ENCODE measurements at regions not wholly inside any gene's neighbourhood (a gene's known extent, or its start where the extent isn't known, plus 50 kb on each side); places are given as distances from the start of the nearest gene placed in this dataset.

DNA sequence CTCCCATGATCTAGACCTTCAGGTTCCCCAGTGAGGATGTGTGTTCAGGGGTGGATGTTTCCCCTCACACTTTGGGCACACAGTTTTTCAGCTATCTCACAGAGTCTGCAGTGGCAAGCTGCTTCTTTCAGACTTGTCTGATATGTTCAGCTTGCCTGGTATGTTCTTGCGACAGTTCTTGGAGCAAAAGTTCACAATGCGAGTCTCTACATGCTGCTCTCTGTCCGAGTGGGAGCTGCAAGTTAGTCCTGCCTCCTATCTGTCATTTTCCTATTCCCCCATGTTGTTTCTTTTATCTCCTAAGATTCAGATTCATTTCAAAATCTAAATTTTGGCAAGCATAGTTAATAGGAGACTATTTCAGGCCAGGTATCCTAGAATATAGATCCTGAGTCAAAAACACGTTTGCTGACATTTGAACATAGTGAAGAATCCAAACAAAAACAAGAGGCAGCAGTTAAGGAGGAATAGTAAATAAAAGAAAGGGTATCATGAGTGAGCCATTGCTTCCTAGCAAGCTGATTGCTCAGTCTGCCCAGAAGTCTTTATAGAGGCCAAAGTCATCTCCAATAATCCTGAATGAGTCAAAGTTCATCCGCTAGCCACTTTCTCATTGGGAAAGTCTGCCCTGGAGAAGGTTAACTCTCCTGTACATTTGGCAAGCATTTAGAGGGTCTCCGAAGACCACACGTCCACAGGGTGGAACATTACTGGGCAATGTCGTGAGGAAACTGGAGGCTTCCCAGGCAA, 140.2 kb upstream of the MOCS1 start:
- TF ChIP-seq, protein P1, sequence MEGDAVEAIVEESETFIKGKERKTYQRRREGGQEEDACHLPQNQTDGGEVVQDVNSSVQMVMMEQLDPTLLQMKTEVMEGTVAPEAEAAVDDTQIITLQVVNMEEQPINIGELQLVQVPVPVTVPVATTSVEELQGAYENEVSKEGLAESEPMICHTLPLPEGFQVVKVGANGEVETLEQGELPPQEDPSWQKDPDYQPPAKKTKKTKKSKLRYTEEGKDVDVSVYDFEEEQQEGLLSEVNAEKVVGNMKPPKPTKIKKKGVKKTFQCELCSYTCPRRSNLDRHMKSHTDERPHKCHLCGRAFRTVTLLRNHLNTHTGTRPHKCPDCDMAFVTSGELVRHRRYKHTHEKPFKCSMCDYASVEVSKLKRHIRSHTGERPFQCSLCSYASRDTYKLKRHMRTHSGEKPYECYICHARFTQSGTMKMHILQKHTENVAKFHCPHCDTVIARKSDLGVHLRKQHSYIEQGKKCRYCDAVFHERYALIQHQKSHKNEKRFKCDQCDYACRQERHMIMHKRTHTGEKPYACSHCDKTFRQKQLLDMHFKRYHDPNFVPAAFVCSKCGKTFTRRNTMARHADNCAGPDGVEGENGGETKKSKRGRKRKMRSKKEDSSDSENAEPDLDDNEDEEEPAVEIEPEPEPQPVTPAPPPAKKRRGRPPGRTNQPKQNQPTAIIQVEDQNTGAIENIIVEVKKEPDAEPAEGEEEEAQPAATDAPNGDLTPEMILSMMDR (IDR thresholded peaks at IDR 0.05), result no peak
- no peaks in the 10 kb centered on the region for H3K9me3 ChIP-seq
- no peaks in the 10 kb centered on the region for H3K4me1 ChIP-seq
- no peaks in the 10 kb centered on the region for H3K27me3 ChIP-seq
- H3K4me3 ChIP-seq, result no peak overlapping the region
- no peak for DNase-seq
- intact Hi-C loops (cut with DNase I), result no loop called here
- no peak overlapping the region for H3K9ac ChIP-seq (ENCODE audit: low read depth in 2 of 2, low read length in 2 of 2)
- no peaks in the 10 kb centered on the region for H3K36me3 ChIP-seq
- no peak overlapping the region for H3K27ac ChIP-seq

- TF ChIP-seq, protein P1 (IDR thresholded peaks at IDR 0.05), result no peak
- intact Hi-C loops (cut with DNase I), result no loop called here
- H3K27ac ChIP-seq, result no peak overlapping the region
- H3K9me3 ChIP-seq, result no peaks in the 10 kb centered on the region
- no peaks in the 10 kb centered on the region for H3K27me3 ChIP-seq
- no peak overlapping the region for H3K9ac ChIP-seq (ENCODE audit: low read depth in 2 of 2, low read length in 2 of 2)
- H3K36me3 ChIP-seq, result no peaks in the 10 kb centered on the region
- no peak overlapping the region for H3K4me3 ChIP-seq
- no peaks in the 10 kb centered on the region for H3K4me1 ChIP-seq
- DNase-seq, result no peak
Measured at GRCh38 chr6:40066372-40066771, 132.1 kb upstream of the MOCS1 start.

GRCh38 chr6:40056865-40057264, 122.6 kb upstream of the MOCS1 start:
- Histone ChIP-seq H3K36me3 (no peaks in the 10 kb centered on the region), H3K9ac (ENCODE audit: low read depth in 2 of 2, low read length in 2 of 2) (no peak overlapping the region), H3K27ac (no peak overlapping the region), H3K27me3 (no peaks in the 10 kb centered on the region), H3K9me3 (no peaks in the 10 kb centered on the region), H3K4me1 (no peaks in the 10 kb centered on the region), H3K4me3 (no peak overlapping the region)
- intact Hi-C loops (cut with DNase I), result no loop called here
- DNase-seq, result no peak
- TF ChIP-seq, protein P1 (IDR thresholded peaks at IDR 0.05), result no peak

DNA sequence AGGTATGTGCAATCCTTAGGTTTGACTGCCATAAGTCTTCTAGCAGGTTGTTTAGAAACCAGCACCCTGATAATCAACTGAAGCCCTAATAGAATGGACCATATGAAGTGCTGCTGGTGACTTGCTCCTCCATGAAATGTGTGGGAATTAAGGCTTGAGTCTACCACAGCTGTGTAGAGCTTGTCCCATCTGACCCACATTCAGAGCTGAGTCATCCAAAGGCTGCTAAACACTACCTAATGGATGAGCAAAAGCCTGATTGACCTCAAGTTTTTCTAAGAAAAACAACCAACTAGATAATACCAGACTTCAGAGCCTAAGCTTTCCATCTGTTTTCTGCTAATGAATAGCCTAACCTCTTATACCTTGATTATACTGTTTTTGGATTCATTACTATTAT, 120.3 kb upstream of the MOCS1 start:
- TF ChIP-seq, protein P1 (IDR thresholded peaks at IDR 0.05), result no peak
- Histone ChIP-seq H3K9ac (ENCODE audit: low read depth in 2 of 2, low read length in 2 of 2) (no peak overlapping the region), H3K4me1 (no peaks in the 10 kb centered on the region), H3K4me3 (no peak overlapping the region), H3K27me3 (no peaks in the 10 kb centered on the region), H3K27ac (no peak overlapping the region), H3K36me3 (no peaks in the 10 kb centered on the region), H3K9me3 (no peaks in the 10 kb centered on the region)
- DNase-seq, result no peak
- intact Hi-C loops (cut with DNase I), result no loop called here

DNA sequence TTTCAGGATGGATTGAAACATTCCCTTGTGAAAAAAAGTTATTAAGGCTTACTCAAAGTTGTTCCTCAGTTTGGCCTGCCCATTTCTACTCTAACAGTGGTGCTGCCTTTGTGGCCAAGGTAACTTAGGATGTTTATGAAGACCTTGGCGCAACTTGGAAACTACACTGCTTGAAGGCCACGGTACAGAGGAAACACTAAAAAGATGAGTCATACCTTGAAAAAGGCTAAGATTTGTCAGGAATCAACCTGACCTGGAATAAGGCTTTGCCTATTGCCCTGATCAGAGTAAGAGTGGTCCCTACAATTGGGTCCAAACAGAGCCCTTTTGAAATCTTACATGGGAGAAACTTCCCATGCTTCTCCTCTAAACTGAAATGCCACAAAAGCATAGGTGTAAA, 119.9 kb upstream of the MOCS1 start:
- DNase-seq, result no peak
- intact Hi-C loops (cut with DNase I), result no loop called here
- H3K4me3 ChIP-seq, result no peak overlapping the region
- TF ChIP-seq, protein P1 (IDR thresholded peaks at IDR 0.05), result no peak
- no peaks in the 10 kb centered on the region for H3K36me3 ChIP-seq
- no peaks in the 10 kb centered on the region for H3K9me3 ChIP-seq
- no peaks in the 10 kb centered on the region for H3K4me1 ChIP-seq
- no peaks in the 10 kb centered on the region for H3K27me3 ChIP-seq
- no peak overlapping the region for H3K27ac ChIP-seq
- H3K9ac ChIP-seq (ENCODE audit: low read depth in 2 of 2, low read length in 2 of 2), result no peak overlapping the region
